Skeletal muscle satellite cell (primary cell): ENCODE measurements at regions not wholly inside any gene's neighbourhood (a gene's known extent, or its start where the extent isn't known, plus 50 kb on each side); places are given as distances from the start of the nearest gene placed in this dataset.

Experiments used
- H3K27me3 ChIP-seq: 2 replicates; pipeline ENCODE4 v1.7.0; 2013; ENCODE audit warnings: low read length; ENCODE audit not compliant: control insufficient read depth, insufficient read depth
- H3K36me3 ChIP-seq: 2 replicates; pipeline ENCODE4 v1.7.0; 2013; ENCODE audit warnings: mild to moderate bottlenecking, control low read depth, low read length; ENCODE audit not compliant: insufficient read depth
- H3K4me1 ChIP-seq: 2 replicates; pipeline ENCODE4 v1.7.0; 2013; ENCODE audit warnings: low read length; ENCODE audit not compliant: control insufficient read depth, insufficient read depth
- H3K4me2 ChIP-seq: 2 replicates; pipeline ENCODE4 v1.7.0; 2013; ENCODE audit warnings: mild to moderate bottlenecking, low read length
- H3K4me3 ChIP-seq: 2 replicates; pipeline ENCODE4 v1.7.0; 2013; ENCODE audit warnings: low read length
- H3K9ac ChIP-seq: 2 replicates; pipeline ENCODE4 v1.7.0; 2013; ENCODE audit warnings: mild to moderate bottlenecking, low read depth, low read length, moderate library complexity
- H3K9me3 ChIP-seq: replicated peaks from 2 replicates; pipeline ENCODE4 v1.7.0; 2013; ENCODE audit warnings: mild to moderate bottlenecking, control low read depth, low read length

DNA sequence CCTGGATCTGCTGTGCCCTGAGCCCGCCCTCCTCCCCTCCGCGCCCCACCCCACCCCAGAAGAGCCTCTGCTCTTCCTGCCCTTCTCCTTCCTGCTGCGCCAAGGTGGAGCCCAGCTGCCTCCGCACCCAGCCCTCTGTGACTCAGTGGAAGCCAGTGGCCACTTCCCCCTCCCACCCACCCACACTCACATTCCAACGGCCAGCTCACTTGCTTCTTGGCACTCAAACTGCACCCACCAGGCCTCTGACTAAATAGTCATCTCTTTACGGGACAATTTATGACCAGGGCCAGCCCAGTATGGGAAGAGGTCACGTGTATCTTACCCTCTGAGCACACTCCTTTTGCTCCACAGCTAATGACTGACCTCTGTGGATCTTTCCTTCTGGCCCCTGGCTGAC, 150.4 kb upstream of the SLC1A4 start:
- Histone ChIP-seq H3K9me3 (no peaks in the 10 kb centered on the region), H3K4me3 (no peak overlapping the region), H3K36me3 (no peaks in the 10 kb centered on the region), H3K27me3 (no peaks in the 10 kb centered on the region), H3K4me2 (peak overlapping the region; percentile 59), H3K9ac (peak overlapping the region; percentile 78), H3K4me1 (peaks cover 57% of the 10 kb centered on the region)

DNA sequence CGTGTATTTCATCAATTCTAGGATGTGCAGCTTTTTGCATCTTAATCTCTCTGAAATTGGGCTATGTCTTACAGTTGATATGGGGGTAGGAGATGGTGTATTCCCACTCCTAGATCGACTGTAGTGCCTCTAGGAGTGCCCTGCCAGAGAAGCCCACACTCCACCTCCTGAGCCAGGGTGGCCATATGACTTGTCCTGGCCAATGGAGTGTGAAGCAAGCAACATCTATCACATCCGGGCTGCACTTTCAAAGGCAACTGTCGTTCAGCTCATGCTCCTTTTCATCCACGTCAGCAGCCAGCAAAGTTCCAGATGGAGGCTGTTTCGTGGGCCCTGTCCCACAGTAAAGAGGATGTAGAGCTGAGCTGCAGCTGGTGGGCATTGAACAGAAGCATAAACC, 149.4 kb upstream of the SLC1A4 start:
- H3K9me3 ChIP-seq = no peaks in the 10 kb centered on the region

DNA sequence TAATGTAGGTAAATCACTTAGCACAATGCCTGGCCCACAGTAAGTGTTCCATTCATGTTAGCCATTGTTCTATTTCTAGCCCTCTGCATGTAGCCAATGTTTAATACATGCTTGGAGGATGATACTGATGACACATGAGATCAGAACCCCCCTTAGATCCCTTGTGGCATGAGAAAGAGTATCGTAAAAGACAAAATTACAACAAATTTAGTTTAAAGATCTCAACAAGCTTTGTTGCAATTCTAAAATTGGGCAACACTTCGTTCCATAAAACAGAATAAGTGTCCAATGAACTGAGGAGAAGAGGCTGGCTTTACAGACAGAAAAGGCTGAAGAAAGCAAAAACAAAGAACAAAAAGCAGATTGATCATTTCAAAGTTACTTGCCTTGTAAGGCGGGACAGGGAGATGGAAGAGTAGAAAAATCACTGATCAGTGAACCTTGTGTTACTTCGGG, 148.7 kb upstream of the SLC1A4 start:
- Histone ChIP-seq H3K4me2 (no peak overlapping the region), H3K36me3 (no peaks in the 10 kb centered on the region), H3K4me1 (peaks cover 53% of the 10 kb centered on the region), H3K9me3 (no peaks in the 10 kb centered on the region), H3K27me3 (no peaks in the 10 kb centered on the region), H3K9ac (peak overlapping the region; percentile 9), H3K4me3 (no peak overlapping the region)

More for the DNA sequence above, 149.4 kb upstream of the SLC1A4 start:
- no peak overlapping the region for H3K4me2 ChIP-seq
- peak overlapping the region; percentile 13 for H3K9ac ChIP-seq
- H3K4me1 ChIP-seq = peaks cover 56% of the 10 kb centered on the region
- H3K4me3 ChIP-seq = no peak overlapping the region
- H3K36me3 ChIP-seq = no peaks in the 10 kb centered on the region
- H3K27me3 ChIP-seq = no peaks in the 10 kb centered on the region

DNA sequence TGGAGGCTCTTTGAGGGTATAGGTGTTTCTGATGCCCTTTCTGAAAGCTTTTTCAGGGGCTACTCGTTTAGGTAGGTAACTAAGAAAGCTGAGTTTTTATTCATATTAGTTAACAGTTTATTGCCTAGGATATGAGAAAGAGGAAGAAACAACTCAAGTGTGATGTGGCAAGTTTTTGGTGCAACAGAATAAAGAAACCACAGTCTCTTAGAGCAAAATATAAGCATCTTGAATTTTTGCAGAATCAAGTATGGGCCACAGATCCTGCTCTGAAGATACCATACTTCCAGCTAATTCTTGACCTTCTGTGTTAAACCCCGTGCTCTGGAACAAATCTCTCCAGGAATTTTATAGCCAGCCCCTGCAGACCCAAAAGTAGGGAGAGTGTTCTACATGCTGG, 147.7 kb upstream of the SLC1A4 start:
- Histone ChIP-seq H3K27me3 (no peaks in the 10 kb centered on the region), H3K9me3 (no peaks in the 10 kb centered on the region), H3K4me1 (peaks cover 51% of the 10 kb centered on the region), H3K36me3 (no peaks in the 10 kb centered on the region), H3K4me2 (no peak overlapping the region), H3K4me3 (no peak overlapping the region), H3K9ac (no peak overlapping the region)

- Histone ChIP-seq H3K36me3 (no peaks in the 10 kb centered on the region), H3K9me3 (no peaks in the 10 kb centered on the region), H3K4me1 (peaks cover 45% of the 10 kb centered on the region), H3K4me2 (no peak overlapping the region), H3K9ac (no peak overlapping the region), H3K27me3 (no peaks in the 10 kb centered on the region), H3K4me3 (no peak overlapping the region)
Observed at GRCh38 chr2:64842030-64842429, 147.2 kb upstream of the SLC1A4 start.

DNA sequence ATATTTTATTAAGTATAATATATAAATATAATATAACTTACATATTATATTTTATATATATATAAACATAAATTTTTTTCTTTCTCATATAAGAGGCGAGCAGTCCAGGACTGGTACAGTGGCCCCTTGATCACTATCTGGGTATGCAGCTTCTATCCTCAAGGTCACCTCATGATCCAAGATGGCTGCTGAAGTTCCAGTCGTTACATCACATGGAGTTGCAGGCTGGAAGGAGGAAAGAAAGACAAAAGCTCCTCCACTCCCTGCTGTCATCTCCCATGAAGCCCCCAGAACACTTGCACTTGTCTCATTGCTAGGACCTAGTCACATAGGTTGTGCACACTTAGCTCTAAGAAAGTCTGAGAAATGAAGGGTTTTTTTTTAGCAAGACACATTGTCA, 145.1 kb upstream of the SLC1A4 start:
- no peak overlapping the region for H3K4me3 ChIP-seq
- peaks cover 26% of the 10 kb centered on the region for H3K4me1 ChIP-seq
- no peaks in the 10 kb centered on the region for H3K9me3 ChIP-seq
- H3K27me3 ChIP-seq = no peaks in the 10 kb centered on the region
- no peak overlapping the region for H3K9ac ChIP-seq
- H3K4me2 ChIP-seq = no peak overlapping the region
- H3K36me3 ChIP-seq = no peaks in the 10 kb centered on the region

DNA sequence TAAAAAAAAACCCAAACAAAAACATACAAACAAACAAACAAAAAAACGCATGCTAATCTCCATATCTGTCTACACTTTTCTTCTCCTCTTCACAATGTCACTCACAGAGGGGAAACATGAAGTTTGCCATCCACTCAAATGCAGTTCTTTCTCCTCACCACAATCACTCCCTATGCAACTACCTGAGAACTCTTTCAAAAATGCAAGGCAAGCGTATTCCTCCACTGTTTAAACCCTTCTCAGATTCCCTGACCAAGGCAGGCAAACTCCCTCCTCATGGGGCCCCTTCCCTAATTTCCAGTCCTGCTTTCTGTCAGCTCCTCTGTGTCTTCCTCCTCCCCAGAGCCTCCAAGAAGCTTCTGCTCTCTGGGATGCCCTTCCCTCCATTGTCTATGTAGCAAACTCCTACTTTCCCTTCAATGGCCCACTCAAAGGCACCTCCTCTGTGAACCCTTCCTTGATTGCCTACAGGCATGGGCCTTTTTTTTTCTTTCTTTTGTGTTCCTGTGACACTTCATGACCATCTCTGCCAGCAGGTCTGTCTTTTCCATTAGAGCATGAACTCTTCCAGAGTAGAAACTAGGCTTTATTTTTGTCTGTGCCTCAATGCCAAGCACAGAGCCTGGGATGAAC, 143.8 kb upstream of the SLC1A4 start:
- Histone ChIP-seq H3K4me3 (no peak overlapping the region), H3K36me3 (no peaks in the 10 kb centered on the region), H3K27me3 (no peaks in the 10 kb centered on the region), H3K9me3 (no peaks in the 10 kb centered on the region), H3K4me2 (no peak overlapping the region), H3K9ac (no peak overlapping the region), H3K4me1 (peaks cover 13% of the 10 kb centered on the region)

GRCh38 chr2:64846177-64846576, 143.0 kb upstream of the SLC1A4 start:
- Histone ChIP-seq H3K4me2 (no peak overlapping the region), H3K4me3 (no peak overlapping the region), H3K9me3 (no peaks in the 10 kb centered on the region), H3K36me3 (no peaks in the 10 kb centered on the region), H3K4me1 (peaks cover 6% of the 10 kb centered on the region), H3K9ac (no peak overlapping the region), H3K27me3 (no peaks in the 10 kb centered on the region)

DNA sequence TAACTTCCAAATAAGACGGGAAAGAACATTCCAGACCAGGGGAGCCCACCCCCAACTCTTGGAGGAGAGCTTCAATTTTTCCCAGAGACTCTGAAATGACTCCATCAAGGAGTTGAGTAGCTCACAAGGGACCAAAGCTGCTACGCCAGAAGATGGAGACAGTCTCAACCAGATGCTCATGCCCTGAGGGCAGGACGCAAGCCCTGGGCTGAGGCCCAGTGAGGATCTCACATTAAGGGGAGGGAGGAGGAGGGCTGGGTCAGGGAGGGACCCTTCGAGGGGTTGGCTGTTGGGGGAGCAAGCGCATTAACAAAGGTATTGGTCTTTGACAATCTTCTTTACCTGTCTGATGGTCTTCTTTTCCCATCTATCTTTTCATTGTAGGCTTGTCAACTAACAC, 141.3 kb upstream of the SLC1A4 start:
- Histone ChIP-seq H3K4me3 (no peak overlapping the region), H3K4me1 (peaks cover 6% of the 10 kb centered on the region)

DNA sequence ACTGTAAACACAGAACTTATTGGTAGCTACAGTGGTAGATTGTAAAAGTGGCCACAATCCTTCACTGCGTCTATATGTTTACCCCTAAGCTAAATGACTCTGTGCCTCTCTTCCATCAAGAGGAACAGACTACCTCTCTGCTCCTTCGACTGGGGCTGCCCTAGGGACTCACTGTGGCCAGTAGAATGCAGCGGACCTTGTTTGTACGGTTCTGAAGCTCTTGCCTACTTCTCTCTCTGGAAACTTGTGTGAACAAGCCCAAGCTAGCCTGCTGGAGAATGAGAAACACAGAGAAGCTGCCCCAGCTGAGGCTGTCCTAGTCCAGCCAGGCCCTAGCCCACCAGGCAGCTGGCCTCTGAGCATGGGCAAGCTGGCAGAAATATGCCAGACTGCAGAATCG, 140.8 kb upstream of the SLC1A4 start:
- no peaks in the 10 kb centered on the region for H3K9me3 ChIP-seq
- no peaks in the 10 kb centered on the region for H3K36me3 ChIP-seq
- H3K27me3 ChIP-seq = no peaks in the 10 kb centered on the region
- no peak overlapping the region for H3K4me2 ChIP-seq
- peaks cover 6% of the 10 kb centered on the region for H3K4me1 ChIP-seq
- no peak overlapping the region for H3K9ac ChIP-seq
- no peak overlapping the region for H3K4me3 ChIP-seq

More for the DNA sequence above, 141.3 kb upstream of the SLC1A4 start:
- H3K36me3 ChIP-seq = no peaks in the 10 kb centered on the region
- H3K4me2 ChIP-seq = no peak overlapping the region
- H3K9ac ChIP-seq = no peak overlapping the region
- no peaks in the 10 kb centered on the region for H3K27me3 ChIP-seq
- no peaks in the 10 kb centered on the region for H3K9me3 ChIP-seq

GRCh38 chr2:64848945-64849344, 140.3 kb upstream of the SLC1A4 start:
- Histone ChIP-seq H3K9me3 (no peaks in the 10 kb centered on the region), H3K27me3 (no peaks in the 10 kb centered on the region), H3K9ac (no peak overlapping the region), H3K4me3 (no peak overlapping the region), H3K4me1 (peaks cover 6% of the 10 kb centered on the region), H3K4me2 (no peak overlapping the region), H3K36me3 (no peaks in the 10 kb centered on the region)

- Histone ChIP-seq H3K36me3 (no peaks in the 10 kb centered on the region), H3K27me3 (no peaks in the 10 kb centered on the region), H3K4me1 (peaks cover 14% of the 10 kb centered on the region), H3K9ac (no peak overlapping the region), H3K4me3 (no peak overlapping the region), H3K9me3 (no peaks in the 10 kb centered on the region), H3K4me2 (no peak overlapping the region)
Observed at GRCh38 chr2:64850642-64851041, 138.6 kb upstream of the SLC1A4 start.
